HG03095 (cell line): ENCODE measurements at regions not wholly inside any gene's neighbourhood (a gene's known extent, or its start where the extent isn't known, plus 50 kb on each side); places are given as distances from the start of the nearest gene placed in this dataset.
"Not testable (repeated sequence)": the region's sequence is repeated elsewhere in the genome, so short reads cannot be mapped to it uniquely, and the experiment has no call there.

Experiments used
- ATAC-seq: cut with Tn5 transposase; IDR thresholded peaks from one replicate; pipeline ENCODE4 v1.9.1; 2021; ENCODE audit warnings: moderate library complexity; ENCODE audit not compliant: unreplicated experiment

GRCh38 chr3:195669310-195669709, 51.5 kb upstream of the MUC20 start:
- not testable (repeated sequence) for ATAC-seq

- not testable (repeated sequence) for ATAC-seq
These were observed 52.5 kb upstream of the MUC20 start for GRCh38 chr3:195668131-195668766.

- ATAC-seq = not testable (repeated sequence)
These were observed 55.5 kb upstream of the MUC20 start for GRCh38 chr3:195665311-195665710.

GRCh38 chr3:195664131-195664530, 56.6 kb upstream of the MUC20 start:
- not testable (repeated sequence) for ATAC-seq

GRCh38 chr3:195659136-195659533, 61.6 kb upstream of the MUC20 start:
- not testable (repeated sequence) for ATAC-seq

GRCh38 chr3:195658381-195659135, 62.2 kb upstream of the MUC20 start:
- ATAC-seq = peak; percentile 57

GRCh38 chr3:195657475-195658372, 63.1 kb upstream of the MUC20 start:
- ATAC-seq = peak; percentile 58

- not testable (repeated sequence) for ATAC-seq
These were observed 64.7 kb upstream of the MUC20 start for GRCh38 chr3:195656091-195656490.

GRCh38 chr3:195654746-195655145, 66.0 kb upstream of the MUC20 start:
- ATAC-seq = not testable (repeated sequence)

GRCh38 chr3:195654138-195654537, 66.6 kb upstream of the MUC20 start:
- ATAC-seq = not testable (repeated sequence)

- ATAC-seq = not testable (repeated sequence)
These were observed 67.1 kb upstream of the MUC20 start for GRCh38 chr3:195653641-195654040.

- not testable (repeated sequence) for ATAC-seq
These were observed 64.4 kb upstream of the APOD start for GRCh38 chr3:195647912-195648702.

- not testable (repeated sequence) for ATAC-seq
These were observed 62.1 kb upstream of the APOD start for GRCh38 chr3:195645872-195646271.

GRCh38 chr3:195643245-195643644, 59.5 kb upstream of the APOD start:
- not testable (repeated sequence) for ATAC-seq

GRCh38 chr3:195642311-195642710, 58.6 kb upstream of the APOD start:
- ATAC-seq = not testable (repeated sequence)

- ATAC-seq = not testable (repeated sequence)
These were observed 54.7 kb upstream of the APOD start for GRCh38 chr3:195638456-195638855.

- ATAC-seq = not testable (repeated sequence)
These were observed 53.9 kb upstream of the APOD start for GRCh38 chr3:195637473-195638233.

GRCh38 chr3:195637011-195637410, 53.3 kb upstream of the APOD start:
- not testable (repeated sequence) for ATAC-seq

- not testable (repeated sequence) for ATAC-seq
These were observed 52.4 kb upstream of the APOD start for GRCh38 chr3:195635898-195636685.
